Activated CD8-positive, alpha-beta memory T cell treated with anti-CD3 and anti-CD28 coated beads, Interleukin-2, amount 50 U/mL, for 1 hour (primary cell): ENCODE measurements at regions not wholly inside any gene's neighbourhood (a gene's known extent, or its start where the extent isn't known, plus 50 kb on each side); places are given as distances from the start of the nearest gene placed in this dataset.
"Not testable (repeated sequence)": the region's sequence is repeated elsewhere in the genome, so short reads cannot be mapped to it uniquely, and the experiment has no call there.

Experiments
- DNase-seq: peaks from one replicate; pipeline ENCODE4 v3.0.0-alpha.2; 2020; ENCODE audit errors: extremely low read depth

DNA sequence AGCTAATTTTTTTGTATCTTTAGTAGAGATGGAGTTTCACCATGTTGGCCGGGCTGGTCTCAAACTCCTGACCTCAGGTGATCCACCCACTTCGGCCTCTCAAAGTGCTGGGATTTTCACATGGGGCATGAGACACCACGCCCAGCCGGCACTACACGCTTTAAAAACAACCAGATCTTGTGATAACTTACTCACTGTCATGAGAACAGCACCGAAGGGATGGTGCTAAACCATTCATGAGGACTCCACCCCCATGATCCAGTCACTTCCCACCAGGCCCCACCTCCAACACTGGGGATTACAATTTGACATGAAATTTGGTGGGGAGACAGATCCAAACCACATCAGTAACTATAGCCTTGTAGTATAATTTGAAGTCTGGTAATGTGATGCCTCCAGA lies 67.4 kb upstream of the ZNF169 start:
- not testable (repeated sequence) for DNase-seq

DNA sequence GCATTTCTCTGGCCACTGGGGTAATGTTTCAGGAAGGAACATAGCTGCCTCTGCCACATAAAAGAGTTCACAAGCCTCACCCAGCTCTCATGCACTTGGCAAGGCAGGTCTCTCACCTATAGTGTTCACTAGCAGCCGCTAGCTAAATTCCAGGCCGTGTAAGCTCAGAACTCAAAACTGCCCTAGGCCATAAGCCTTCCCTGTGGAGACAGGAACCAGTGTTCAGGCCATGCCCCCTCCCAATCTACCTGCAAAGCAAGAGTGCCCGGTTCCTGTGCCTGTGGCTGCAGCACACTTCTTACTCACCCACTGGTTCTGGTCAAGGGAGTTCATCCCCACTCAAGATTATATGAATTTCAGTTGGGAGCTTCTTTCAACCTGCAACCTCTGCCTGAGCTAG lies 60.7 kb upstream of the ZNF169 start:
- no peak for DNase-seq

DNA sequence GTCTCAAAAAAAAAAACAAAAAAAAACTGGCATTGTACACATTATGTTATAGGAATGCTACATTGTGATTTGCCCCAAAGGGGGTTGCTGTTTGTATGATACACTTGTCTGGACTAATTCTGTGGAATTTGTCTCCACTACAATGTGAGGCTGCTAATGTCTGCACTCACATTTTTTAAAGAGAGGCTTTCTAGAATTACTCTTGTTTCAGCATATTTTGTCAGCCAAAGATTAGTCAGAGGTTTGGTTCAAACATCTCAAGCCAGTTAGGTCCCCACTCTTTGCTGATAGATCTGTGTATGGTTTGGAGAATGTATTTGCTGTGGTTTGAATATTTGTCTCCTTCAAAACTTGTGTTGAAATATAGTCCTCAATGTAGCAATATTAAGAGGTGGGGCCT lies 59.3 kb upstream of the ZNF169 start:
- no peak for DNase-seq

DNA sequence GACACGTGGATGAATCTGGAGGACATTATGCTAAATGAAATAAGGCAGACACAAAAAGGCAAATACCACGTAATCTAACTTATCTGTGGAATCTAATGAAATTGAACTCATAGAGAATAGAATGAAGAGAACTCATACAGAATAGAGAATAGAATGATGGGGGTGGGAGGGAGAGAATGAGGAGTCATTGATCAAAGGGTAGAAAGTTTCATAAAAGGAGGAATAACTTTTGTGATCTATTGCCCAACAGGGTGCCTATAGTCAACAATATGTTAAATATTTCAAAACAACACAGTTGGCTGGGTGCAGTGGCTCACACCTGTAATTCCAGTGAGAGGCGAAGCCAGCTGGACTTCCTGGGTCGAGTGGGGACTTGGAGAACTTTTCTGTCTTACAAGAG lies 54.9 kb upstream of the ZNF169 start:
- no peak for DNase-seq

DNA sequence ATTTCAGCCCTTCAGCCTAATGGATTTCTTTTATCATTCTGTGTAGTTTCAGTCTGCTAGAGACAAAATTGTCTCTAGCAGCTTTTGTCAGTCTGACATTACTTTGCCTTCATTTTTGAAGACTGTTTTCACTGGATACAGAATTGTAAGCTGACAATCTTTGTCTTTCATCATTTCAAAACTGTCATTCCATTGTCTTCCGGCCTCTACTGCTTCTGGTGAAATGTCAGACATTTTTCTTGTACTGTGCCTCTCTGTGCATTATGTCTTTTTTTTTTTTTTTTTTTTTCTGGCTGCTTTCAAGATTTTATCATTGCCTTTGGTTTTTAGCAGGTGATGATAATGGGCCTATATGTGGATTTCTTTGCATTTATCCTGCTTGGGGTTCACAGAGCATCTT lies 51.3 kb upstream of the ZNF169 start:
- DNase-seq = no peak
